GM18858 (cell line): ENCODE measurements at regions not wholly inside any gene's neighbourhood (a gene's known extent, or its start where the extent isn't known, plus 50 kb on each side); places are given as distances from the start of the nearest gene placed in this dataset.
"Not testable (repeated sequence)": the region's sequence is repeated elsewhere in the genome, so short reads cannot be mapped to it uniquely, and the experiment has no call there.

ENCODE experiments used
- ATAC-seq: cut with Tn5 transposase; IDR thresholded peaks from one replicate; pipeline ENCODE4 v1.9.1; 2021; ENCODE audit not compliant: unreplicated experiment

DNA sequence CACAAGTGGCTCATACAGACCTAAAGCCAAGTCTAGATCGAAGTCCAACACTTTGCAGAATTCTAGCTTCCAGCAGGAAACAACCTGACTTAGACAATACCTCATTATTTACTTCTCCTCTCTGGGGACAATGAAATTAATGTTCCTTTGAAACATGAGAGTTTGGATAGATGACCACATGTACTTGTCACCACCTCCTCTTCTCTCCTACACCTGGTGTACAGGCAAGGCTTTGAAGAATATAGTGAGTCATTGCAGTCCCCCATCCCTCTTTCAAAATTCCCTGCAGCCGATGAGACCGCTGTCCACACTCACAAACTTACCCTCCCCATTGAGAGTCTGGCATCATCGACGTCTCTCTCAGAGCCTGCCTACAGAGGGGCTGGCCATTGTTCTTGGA lies 189.0 kb upstream of the HES1 start:
- no peak for ATAC-seq

DNA sequence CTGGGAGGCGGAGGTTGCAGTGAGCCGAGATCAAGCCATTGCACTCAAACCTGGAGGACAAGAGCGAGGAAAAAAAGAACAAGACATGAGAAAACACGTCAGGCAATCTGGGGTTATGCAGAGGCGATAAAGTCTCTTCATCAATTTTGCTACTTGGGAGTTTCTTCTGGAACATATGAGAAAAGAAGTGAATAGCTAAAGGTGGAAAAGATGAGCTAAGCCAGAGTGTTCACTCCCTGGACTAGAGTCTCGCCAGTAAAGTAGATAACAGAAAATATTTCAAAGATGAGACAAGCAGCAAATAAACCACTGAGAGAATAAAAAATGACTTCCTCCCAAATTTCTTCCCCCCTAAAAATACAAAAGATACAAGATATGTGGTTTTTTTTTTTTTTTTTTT lies 188.4 kb upstream of the HES1 start:
- ATAC-seq: no peak

DNA sequence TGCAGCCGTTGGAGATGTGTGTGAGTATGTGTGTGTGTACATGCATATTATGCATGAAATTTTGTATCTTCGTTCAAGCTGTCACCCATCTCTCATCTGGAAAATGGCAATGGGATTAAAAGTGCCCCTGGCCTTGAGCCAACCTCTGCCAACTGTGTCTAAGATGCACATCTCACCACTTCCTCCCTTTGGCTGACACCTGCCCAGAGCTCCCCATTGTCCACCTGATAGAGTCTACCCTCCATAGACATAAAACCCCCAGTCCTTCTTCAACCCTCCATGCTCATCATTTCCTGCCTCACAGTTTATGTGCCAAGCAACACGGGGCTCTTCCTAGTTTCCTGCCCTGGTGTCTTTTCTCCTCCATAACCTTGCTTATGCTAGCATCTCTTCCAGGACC lies 187.5 kb upstream of the HES1 start:
- no peak for ATAC-seq

DNA sequence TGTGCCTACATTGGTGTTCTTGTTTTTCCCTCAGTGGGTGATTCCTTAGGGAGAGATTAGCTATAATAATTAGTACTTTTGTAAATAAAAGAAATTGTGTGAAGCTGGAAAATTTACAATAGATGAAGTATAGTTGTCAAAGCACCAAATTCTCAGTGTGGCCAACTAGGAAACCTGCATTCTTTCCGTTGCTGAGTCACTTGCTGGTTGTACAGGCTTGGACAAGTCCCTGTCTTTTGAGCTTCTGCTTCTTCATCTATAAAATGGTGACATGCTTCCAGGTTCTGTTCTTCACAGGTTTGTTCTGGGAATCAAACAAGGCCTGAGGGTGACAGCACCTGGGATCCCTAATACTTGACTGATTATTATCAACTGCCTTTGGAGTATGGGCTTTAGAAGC lies 184.1 kb upstream of the HES1 start:
- no peak for ATAC-seq

DNA sequence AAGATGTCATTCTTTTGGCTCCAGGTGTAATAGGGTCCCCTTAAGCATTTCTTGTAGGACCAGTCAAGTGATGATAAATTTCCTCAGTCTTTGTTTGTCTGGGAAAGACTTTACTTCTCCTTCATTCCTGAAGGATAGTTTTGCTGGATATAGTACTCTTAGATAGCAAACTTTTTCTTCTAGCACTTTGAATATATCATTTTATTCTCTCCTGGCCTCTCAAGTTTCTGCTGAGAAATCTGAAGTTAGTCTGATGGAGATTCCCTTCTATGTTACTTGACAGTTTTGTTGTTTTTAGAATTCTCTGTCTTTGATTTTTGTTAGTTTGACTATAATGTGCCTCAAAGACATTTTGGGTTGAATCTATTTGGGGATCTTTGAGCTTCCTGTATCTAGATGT lies 181.2 kb upstream of the HES1 start:
- ATAC-seq: no peak

DNA sequence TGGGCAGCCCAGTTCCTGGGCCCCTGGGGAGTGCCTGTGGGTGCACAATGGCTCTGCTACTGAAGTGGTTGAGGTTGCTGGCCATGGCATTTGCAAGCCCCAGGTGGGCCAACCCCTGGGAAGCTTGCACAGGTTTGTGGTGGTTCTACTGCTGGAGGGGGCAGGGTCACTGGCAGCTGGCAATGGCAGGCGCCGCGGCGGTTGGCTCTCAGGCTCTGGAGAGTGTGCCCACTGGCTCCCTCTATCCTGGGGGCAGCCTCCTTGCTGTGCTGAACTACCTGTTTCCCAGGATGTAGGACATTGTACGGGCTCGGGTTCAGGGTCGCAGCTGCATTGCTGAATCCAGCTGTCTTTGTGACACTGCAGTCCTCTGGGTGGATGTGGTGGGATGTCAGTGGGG lies 180.2 kb upstream of the HES1 start:
- ATAC-seq: no peak

DNA sequence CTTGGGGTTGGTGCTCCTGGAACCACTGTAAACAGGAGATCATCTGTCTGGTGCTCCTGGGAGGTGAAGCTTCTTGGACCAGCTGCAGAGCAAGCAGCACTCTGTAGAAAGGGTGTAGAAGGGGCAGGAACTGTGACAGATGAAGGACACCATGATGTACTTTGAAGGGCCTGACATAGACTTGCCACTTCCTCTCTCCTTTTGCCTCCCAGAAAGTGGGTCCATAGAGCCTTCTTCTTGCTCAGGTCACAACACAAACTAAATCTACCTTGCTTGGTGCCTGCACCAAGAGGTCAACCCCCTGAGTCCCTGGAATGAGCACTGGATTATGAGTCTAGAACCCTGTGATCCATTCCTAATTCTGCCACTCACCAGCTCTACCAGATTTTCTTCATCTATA lies 176.1 kb upstream of the HES1 start:
- no peak for ATAC-seq

DNA sequence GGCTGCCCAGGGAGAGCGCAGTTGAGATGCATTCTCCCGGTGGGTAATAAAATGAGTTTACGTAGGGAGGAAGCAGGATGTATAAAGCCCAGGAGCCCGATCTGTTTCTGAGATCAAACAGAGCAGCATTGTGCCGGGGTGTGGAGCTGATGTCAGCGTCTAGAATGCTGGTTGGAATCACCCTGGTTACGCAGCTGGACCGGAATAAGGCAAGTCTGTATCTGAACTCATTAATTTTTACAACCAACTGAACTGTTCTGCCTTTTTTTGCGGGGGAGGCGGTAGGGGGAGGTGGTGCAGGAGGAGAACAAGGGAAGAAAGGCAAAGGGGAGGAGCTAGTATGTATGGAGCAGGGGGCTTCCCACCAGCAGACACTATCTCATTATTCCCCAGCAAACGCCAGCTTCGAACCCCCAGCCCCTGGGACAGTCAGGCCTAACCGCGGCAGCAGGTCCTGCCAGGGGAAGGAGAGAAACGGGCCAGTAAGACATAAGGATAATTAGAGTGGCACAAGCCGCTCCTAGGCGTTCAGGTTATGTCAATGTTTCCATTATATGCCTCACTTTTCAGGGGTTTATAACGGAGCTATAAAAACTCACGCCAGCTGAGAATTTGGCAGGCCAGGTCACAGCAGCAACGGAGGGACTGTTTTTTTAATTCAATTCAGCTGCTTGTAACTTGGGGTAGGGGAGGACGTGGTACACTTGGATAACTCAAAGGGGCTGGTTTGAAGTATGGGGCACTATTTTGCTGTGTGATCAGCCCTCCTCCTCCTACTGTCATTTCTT lies 175.3 kb upstream of the HES1 start:
- ATAC-seq: no peak

DNA sequence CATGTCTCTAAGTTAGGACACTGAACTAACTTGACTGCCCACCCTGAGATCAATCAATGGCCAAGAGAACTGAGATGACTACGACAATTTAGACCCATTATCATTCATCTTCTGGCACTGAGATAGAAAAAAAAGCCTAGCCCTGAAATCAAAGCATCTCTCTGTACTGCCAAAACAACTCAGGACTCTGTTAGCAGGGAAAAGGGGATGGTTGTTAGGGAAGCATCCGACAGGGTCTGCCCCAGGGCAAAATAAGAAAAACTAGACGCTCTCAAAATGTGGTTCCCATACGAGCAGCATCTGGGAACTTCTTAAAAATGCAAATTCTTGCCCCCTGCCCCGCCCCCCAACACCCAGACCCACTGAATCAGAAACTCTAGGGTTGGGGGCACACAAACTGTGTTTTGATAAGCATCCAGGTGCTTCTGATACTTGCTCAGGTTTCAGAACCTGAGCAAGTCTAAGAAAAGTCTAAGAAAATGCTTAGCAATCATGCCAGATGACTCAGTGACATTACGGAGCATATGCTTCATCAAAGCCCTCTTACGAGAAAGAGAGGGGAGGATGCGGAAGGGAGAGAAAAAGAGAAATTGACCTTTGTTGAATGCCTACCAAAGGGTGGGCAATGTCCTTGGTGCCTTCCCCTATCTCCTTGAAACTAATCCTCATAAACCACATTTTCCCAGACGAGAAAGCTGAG lies 172.8 kb upstream of the HES1 start:
- no peak for ATAC-seq

DNA sequence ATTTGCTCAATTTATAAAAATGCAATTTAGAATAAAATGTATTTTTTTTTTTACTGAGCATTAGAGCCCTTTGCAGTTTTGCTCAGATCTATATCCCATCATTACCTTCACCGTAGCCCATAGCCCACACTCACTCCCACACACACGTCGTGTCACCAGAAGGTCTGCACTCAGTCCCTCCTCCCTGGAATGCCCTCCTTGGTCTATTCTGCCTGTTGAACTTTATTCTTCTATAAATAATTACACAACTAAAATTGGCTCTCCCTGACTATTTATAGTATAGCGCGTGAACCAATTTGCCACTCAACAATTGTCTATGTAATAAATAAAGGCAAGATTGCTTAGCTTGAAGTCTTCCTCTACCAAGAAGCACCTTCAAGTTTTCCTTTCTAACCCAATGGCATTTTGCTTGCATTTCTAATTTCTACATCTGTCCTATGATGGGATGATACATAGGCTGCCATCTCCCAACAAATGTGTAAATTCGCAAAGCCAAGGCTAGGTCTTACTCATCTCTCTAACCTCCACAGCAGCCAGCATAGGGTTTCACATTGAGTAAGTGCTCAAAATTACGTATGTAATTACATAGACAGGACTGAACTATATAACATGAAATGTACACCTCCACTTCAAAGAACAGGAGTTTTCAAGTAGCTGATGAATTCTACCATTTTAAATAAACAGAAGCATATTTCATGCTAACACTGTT lies 172.0 kb upstream of the HES1 start:
- ATAC-seq: peak; percentile 94

DNA sequence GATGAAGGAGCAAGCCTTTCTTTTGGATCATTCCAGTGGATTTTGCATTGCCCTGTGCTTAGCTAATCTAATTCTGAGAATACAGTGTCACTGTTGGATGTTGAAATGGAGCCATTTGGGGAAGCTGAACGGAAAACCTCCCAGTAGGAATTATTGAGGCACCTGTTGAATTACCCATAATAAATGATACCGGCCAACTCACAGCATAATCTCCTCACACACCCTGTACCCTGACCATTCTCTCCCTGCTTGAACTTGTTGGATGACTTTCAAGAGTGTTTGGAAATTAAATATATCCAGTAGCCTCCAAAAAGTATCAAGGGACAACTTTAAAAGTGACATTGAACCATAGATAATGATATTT lies 171.4 kb upstream of the HES1 start:
- ATAC-seq: no peak

DNA sequence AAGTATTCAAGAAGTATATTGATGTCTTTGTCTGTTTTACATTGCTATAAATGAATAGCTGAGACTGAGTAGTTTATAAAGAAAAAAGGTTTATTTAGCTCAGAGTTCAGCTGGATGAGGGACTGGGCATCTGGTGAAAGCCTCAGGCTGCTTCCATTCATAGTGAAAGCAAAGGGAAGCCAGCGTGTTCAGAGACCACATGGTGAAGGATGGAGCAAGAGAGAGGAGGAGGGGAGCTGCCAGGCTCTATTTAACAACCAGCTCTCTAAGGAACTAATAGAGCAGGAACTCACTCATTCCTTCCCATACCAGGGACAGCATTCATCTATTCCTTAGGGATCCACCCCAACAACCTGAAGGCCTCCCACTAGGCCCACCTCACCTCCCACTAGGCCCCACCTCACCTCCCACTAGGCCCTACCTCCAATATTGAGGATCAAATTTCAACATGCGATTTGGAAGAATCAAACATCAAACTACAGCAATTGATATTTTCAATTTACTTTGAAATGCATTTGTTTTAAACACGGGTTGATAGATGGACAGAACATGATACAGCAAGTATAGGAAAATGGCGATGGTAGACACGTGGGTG lies 167.5 kb upstream of the HES1 start:
- no peak for ATAC-seq

DNA sequence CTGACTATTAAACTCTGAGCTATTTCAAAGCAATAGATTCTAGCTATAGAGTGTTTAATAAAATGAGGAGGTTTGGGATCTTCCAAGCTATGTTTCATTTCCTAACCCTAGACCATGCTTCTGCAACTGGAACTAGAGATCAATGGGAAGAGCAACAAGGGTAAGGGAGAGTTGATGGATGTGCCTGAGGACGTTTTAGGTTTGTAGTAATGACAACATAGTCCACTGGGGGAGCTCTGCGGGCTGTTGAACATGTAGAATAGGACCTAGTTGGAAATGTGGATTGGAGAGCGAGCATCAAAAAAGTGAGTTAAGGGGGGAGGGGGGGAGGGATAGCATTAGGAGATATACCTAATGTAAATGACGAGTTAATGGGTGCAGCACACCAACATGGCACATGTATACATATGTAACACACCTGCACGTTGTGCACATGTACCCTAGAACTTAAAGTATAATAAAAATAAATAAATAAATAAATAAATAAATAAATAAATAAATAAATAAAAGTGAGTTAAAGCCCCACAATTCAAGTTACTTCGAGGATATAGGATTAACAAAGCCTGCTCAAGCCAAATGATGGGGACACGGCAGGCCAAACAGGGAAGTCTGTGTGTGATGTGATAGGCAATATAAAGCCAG lies 165.7 kb upstream of the HES1 start:
- ATAC-seq: not testable (repeated sequence)

DNA sequence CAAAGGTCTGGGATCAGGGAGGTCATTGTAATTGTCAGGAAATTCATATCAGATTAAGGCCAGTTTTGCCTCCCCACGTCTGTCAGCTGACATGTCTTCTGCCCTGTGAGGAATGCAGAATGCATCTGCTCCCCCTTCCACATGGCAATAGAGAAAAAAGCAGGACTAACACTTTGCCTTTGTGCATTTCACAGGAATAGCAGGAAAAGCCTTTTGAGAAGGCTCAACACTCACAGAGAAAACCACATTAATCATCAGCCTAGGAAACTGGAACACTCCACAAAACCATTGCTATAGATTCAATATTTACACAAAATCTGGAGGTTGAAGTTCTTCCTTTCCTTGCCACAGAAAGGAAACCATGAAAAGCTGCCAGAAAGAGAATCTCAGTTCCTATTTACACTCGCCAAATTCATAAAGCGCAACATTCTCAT lies 165.2 kb upstream of the HES1 start:
- peak; percentile 14 for ATAC-seq

DNA sequence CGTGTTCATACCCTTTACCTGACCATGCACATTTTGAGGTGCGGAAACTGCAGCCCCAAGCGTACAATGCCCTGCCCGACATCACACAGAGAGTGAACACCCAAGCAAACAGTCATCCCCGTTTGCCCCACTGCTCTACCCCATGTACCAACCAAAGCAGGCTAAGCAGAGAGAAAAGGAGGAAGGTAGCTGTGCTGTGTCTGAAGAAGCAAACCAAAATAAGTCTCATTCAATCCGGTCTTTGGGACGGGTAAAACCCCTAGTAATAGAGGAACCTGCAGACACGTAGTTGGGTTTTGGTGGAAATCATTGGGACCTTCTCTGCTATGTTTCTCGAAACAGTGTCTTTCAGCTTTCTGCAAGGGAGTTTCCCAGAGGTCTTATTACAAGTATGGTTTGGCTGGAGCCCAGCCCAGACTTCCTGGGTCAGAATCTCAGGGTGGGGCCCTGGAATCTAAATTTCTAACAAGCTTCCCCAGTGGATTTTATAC lies 164.6 kb upstream of the HES1 start:
- peak; percentile 60 for ATAC-seq

DNA sequence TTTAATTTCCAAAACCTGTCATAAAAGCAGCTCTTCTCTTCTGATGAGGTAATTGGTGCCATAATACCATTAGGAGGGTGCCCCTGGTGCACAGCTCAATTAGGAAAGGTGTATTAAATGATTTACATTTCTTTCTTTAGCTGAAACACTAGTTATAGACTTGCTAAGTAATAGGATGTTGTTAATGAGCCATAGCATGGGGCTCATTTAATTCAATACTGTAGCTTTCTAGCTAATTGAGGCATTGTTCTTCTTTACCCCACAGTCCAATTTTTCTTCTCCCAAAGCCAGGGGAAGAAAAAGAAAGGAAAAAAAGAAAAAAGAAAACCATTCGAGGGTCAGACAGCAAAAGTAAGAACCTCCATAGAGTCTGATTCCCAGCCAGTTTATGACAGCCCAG lies 164.0 kb upstream of the HES1 start:
- no peak for ATAC-seq

DNA sequence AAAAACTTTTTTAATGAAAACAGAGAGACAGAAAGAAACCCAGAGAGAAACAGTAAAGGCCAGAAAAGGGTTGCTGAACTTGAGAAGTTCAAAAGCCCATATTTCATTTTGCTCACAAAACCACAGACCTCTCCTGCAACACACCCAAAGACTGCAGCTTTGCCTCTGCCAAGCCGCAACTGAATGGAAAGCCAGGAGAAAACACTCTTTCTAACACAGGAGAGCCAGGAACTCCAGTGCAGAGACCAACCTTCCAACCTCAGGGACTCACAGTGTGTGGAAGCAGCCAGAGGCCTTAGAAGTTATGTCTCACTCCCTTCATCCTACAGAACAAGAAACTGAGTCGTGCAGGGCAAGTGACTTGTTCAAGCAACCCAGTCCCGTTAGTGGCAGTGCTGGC lies 163.1 kb upstream of the HES1 start:
- no peak for ATAC-seq

DNA sequence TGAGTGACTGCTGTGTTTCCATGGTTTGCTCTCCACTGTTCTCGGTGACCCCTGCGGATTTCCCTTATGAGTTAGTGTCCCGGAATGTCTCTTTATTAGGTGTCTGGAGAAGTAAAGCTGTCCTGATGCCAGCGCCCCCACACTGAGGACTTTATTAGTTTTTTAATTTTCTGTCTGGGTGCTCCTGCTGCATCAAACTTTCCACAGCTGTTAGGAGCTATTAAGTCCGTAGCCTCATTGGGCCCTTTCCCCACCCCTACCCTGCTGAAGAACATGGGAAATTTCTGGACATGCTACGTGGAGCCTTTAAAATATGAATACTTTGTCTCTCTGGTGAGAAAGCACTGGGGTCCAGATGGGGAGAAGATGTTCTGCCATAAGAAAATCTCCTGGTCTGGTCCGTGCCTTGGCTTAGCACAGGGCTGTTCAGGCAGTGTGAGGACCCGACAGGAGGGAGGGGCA lies 161.7 kb upstream of the HES1 start:
- no peak for ATAC-seq

DNA sequence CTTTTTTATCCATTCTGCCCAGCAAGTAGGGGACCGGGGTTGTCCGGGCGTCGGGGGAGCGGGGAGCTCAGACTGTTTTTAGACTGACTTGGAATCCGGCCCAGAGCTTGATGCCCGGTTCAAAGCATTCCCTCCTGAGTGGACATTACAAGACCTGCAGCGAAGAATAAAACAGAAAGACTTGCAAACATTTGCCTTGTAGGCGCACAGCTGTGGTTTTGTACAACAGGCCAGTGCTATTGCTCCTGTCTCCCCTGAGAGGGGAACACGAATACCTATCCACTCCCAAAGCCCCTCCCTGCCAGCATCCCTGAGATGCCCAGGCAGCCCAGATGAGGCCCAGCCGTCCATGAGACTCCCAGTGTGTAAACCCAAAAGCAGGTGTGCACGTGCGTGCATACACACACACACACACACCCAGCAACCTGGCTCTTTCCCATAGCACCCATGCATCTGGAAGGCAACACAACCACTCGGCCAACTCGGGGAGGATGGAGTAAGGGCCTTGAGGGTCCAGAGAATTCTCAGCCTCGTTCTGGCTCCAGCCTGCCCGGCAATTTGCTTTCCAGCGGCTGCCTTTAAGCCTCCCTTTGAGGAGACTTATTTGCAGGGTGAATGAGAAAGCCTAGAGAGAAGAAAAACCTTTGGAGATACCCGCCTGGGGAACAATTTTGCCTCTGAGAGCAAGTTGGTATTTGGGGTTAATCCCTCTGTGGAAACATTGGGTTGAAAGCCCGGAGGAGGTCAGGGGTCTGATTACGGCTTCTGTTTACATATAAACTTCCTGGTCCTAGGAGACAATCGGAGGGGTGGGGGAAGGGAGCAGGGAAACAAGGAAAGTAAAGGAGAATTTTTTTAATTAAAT lies 161.0 kb upstream of the HES1 start:
- no peak for ATAC-seq

DNA sequence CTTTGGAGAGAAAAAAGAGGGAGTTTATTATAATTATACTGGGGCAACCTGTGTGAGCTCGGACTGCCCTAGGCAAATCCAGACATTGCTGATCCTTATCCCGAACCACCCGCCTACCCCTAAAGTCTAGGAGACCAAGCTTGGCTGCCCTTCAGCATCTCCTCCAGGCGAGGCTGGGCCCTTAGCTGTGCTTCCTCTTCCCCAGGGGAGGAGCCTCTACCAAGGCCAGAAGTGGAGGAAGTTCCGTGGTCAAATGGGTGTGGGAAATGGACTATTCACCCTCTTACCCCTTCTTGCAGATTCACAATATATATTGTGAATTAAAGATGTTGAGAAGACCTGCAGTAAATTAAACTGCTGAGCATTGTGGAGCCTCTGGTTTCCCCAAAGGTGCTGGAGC lies 158.3 kb upstream of the HES1 start:
- no peak for ATAC-seq
